HepG2 (cell line): ENCODE measurements at regions not wholly inside any gene's neighbourhood (a gene's known extent, or its start where the extent isn't known, plus 50 kb on each side); places are given as distances from the start of the nearest gene placed in this dataset.

Experiments used
- CBFB ChIP-seq: sonication (generic); formaldehyde crosslinking; IDR thresholded peaks from 2 replicates; pipeline ENCODE4 v1.4.0; 2020; ENCODE audit warnings: missing genetic modification reagents
- CTCF ChIP-seq: sonication (generic); formaldehyde crosslinking; IDR thresholded peaks from 2 replicates; pipeline ENCODE4 v1.5.0; 2020; ENCODE audit warnings: mild to moderate bottlenecking, missing genetic modification reagents, moderate library complexity
- EEA1 ChIP-seq: sonication (generic); formaldehyde crosslinking; IDR thresholded peaks from 2 replicates; pipeline ENCODE4 v1.5.1; 2020; ENCODE audit warnings: mild to moderate bottlenecking, missing genetic modification reagents, borderline replicate concordance
- MAZ ChIP-seq, 2 experiments: sonication (generic) in 1 of 2; formaldehyde crosslinking in 1 of 2; IDR thresholded peaks; 2 replicates each; pipeline versions ENCODE4 v1.5.0 to v1.6.1; 2012 to 2020; ENCODE audit warnings: low read depth in 2 of 2, mild to moderate bottlenecking in 2 of 2, borderline replicate concordance in 1 of 2, improper control_type of control experiment in 1 of 2, low read length in 1 of 2, missing genetic modification reagents in 1 of 2, moderate library complexity in 1 of 2
- NR3C1 ChIP-seq: sonication (generic); formaldehyde crosslinking; IDR thresholded peaks from 2 replicates; pipeline ENCODE4 v1.4.0; 2020; ENCODE audit warnings: missing genetic modification reagents
- PBX3 ChIP-seq: sonication (generic); formaldehyde crosslinking; IDR thresholded peaks from 2 replicates; pipeline ENCODE4 v1.8.1; 2023; ENCODE audit warnings: missing genetic modification reagents, inconsistent platforms, borderline replicate concordance
- SIN3B ChIP-seq: fragments of 150-350 bp; IDR thresholded peaks from 2 replicates; pipeline ENCODE4 v1.6.1; 2014; ENCODE audit warnings: low read length
- SIX4 ChIP-seq: sonication (generic); formaldehyde crosslinking; IDR thresholded peaks from 2 replicates; pipeline ENCODE4 v1.4.0; 2020; ENCODE audit warnings: missing genetic modification reagents
- TCF12 ChIP-seq, 2 experiments: fragments of 450-650 bp in 1 of 2; sonication (generic) in 1 of 2; formaldehyde crosslinking in 1 of 2; IDR thresholded peaks; 2 replicates each; pipeline versions ENCODE4 v1.6.1 to v1.8.0; 2017 to 2022; ENCODE audit warnings: antibody characterized with exemption in 1 of 2, mild to moderate bottlenecking in 1 of 2, missing genetic modification reagents in 1 of 2, moderate library complexity in 1 of 2

GRCh38 chr13:84651288-84651687, 769.0 kb upstream of the SLITRK1 start:
- TF ChIP-seq CBFB, result no peak
- no peak for TF ChIP-seq SIX4 (CRISPR knock-in tag)
- no peak for TF ChIP-seq TCF12 (IDR thresholded peaks at IDR 0.05)
- no peak for TF ChIP-seq TCF12 (CRISPR knock-in tag; IDR thresholded peaks at IDR 0.05)
- TF ChIP-seq NR3C1 (CRISPR knock-in tag), result no peak
- TF ChIP-seq SIN3B, result no peak
- TF ChIP-seq EEA1 (CRISPR knock-in tag), result no peak
- TF ChIP-seq MAZ (IDR thresholded peaks at IDR 0.05; ENCODE audit: borderline replicate concordance, low read depth, low read length), result no peak
- no peak for TF ChIP-seq MAZ (CRISPR knock-in tag; IDR thresholded peaks at IDR 0.05; ENCODE audit: low read depth)
- TF ChIP-seq CTCF (CRISPR knock-in tag), result no peak
- TF ChIP-seq PBX3 (CRISPR knock-in tag), result no peak
